ENCODE measurements at regions not wholly inside any gene's neighbourhood (a gene's known extent, or its start where the extent isn't known, plus 50 kb on each side); places are given as distances from the start of the nearest gene placed in this dataset.

GRCh38 chr16:6132121-6132520 lies 1034.5 kb upstream of the EEF2KMT start:
- no peak for DNase-seq (ENCODE audit: low spot score)

GRCh38 chr16:6131526-6132050 lies 1034.0 kb upstream of the EEF2KMT start:
- no peak for DNase-seq (ENCODE audit: low spot score)

- no peak for DNase-seq (ENCODE audit: low spot score)
Measured at GRCh38 chr16:6125483-6126259, 1028.1 kb upstream of the EEF2KMT start.

- DNase-seq (ENCODE audit: low spot score), result no peak
Measured at GRCh38 chr16:6124136-6124535, 1026.5 kb upstream of the EEF2KMT start.

GRCh38 chr16:6122401-6122800 lies 1024.8 kb upstream of the EEF2KMT start:
- no peak for DNase-seq (ENCODE audit: low spot score)

GRCh38 chr16:6114691-6115090 lies 1017.1 kb upstream of the EEF2KMT start:
- DNase-seq (ENCODE audit: low spot score), result no peak

- DNase-seq (ENCODE audit: low spot score), result no peak
Measured at GRCh38 chr16:6113749-6114148, 1016.2 kb upstream of the EEF2KMT start.

- DNase-seq (ENCODE audit: low spot score), result no peak
Measured at GRCh38 chr16:6112700-6113099, 1015.1 kb upstream of the EEF2KMT start.

- no peak for DNase-seq (ENCODE audit: low spot score)
Measured at GRCh38 chr16:6111390-6111789, 1013.8 kb upstream of the EEF2KMT start.

GRCh38 chr16:6110346-6110745 lies 1012.8 kb upstream of the EEF2KMT start:
- no peak for DNase-seq (ENCODE audit: low spot score)

GRCh38 chr16:6106061-6106460 lies 1008.5 kb upstream of the EEF2KMT start:
- DNase-seq (ENCODE audit: low spot score), result no peak

GRCh38 chr16:6105115-6105514 lies 1007.5 kb upstream of the EEF2KMT start:
- DNase-seq (ENCODE audit: low spot score), result no peak

GRCh38 chr16:6104428-6104827 lies 1006.8 kb upstream of the EEF2KMT start:
- DNase-seq (ENCODE audit: low spot score), result no peak

- DNase-seq (ENCODE audit: low spot score), result no peak
Measured at GRCh38 chr16:6103561-6103960, 1006.0 kb upstream of the EEF2KMT start.

GRCh38 chr16:6099102-6099501 lies 1001.5 kb upstream of the EEF2KMT start:
- DNase-seq (ENCODE audit: low spot score), result no peak

GRCh38 chr16:6096931-6097670 lies 999.5 kb upstream of the EEF2KMT start:
- no peak for DNase-seq (ENCODE audit: low spot score)

GRCh38 chr16:6095414-6095813 lies 997.8 kb upstream of the EEF2KMT start:
- DNase-seq (ENCODE audit: low spot score), result no peak

GRCh38 chr16:6091021-6091420 lies 993.4 kb upstream of the EEF2KMT start:
- no peak for DNase-seq (ENCODE audit: low spot score)

- DNase-seq (ENCODE audit: low spot score), result no peak
Measured at GRCh38 chr16:6081320-6081976, 983.9 kb upstream of the EEF2KMT start.

- DNase-seq (ENCODE audit: low spot score), result no peak
Measured at GRCh38 chr16:6076631-6077030, 979.0 kb upstream of the EEF2KMT start.

- no peak for DNase-seq (ENCODE audit: low spot score)
Measured at GRCh38 chr16:6068063-6068462, 970.5 kb upstream of the EEF2KMT start.

- no peak for DNase-seq (ENCODE audit: low spot score)
Measured at GRCh38 chr16:6066652-6067051, 969.1 kb upstream of the EEF2KMT start.

GRCh38 chr16:6063526-6063925 lies 965.9 kb upstream of the EEF2KMT start:
- no peak for DNase-seq (ENCODE audit: low spot score)
